Suprapubic skin (tissue), 4 donors: ENCODE measurements at regions not wholly inside any gene's neighbourhood (a gene's known extent, or its start where the extent isn't known, plus 50 kb on each side); places are given as distances from the start of the nearest gene placed in this dataset.

Experiments used
- EP300 ChIP-seq: sonication (generic); formaldehyde crosslinking; IDR thresholded peaks from one replicate; pipeline ENCODE4 v1.6.1; 2017; ENCODE audit warnings: antibody characterized with exemption
- POLR2A ChIP-seq, 2 donors: fragments of 450-650 bp; IDR thresholded peaks; one replicate each; pipeline ENCODE4 v1.6.1; 2017; ENCODE audit warnings: antibody characterized with exemption in 2 of 2, mild to moderate bottlenecking in 2 of 2, moderate library complexity in 2 of 2
- POLR2AphosphoS5 ChIP-seq, 3 donors: sonication (generic); formaldehyde crosslinking; IDR thresholded peaks; one replicate each; pipeline ENCODE4 v1.6.1; 2017; ENCODE audit warnings: antibody characterized with exemption in 3 of 3
- TF ChIP-seq, protein P1 (sequence below), 2 donors: fragments of 200-600 bp in 1 of 2; fragments of 450-650 bp in 1 of 2; sonication (generic) in 1 of 2; IDR thresholded peaks; one replicate each; pipeline ENCODE4 v1.5.1; 2016 to 2019; ENCODE audit warnings: antibody characterized with exemption in 2 of 2, mild to moderate bottlenecking in 1 of 2, moderate library complexity in 1 of 2

DNA sequence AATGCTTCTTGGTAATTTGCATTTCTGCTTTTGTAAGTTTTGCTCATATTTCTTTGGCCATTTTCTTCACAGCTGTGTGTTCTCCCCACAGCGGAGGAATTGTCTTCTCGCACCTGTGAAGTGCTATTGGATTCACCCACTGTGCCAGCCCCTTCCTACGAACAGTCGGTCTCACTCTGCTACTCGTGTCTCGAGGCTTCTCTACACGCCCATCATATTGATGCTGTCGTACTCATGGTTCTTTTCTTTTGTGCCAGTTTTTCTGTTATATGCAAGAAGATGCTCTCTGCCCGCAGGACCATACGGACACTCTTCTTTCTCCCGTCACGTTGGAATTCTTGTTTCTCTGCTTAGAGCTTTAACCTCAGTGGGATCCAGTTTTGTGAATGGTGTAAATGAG lies 200.3 kb downstream of the DLL1 start:
- TF ChIP-seq, protein P1, sequence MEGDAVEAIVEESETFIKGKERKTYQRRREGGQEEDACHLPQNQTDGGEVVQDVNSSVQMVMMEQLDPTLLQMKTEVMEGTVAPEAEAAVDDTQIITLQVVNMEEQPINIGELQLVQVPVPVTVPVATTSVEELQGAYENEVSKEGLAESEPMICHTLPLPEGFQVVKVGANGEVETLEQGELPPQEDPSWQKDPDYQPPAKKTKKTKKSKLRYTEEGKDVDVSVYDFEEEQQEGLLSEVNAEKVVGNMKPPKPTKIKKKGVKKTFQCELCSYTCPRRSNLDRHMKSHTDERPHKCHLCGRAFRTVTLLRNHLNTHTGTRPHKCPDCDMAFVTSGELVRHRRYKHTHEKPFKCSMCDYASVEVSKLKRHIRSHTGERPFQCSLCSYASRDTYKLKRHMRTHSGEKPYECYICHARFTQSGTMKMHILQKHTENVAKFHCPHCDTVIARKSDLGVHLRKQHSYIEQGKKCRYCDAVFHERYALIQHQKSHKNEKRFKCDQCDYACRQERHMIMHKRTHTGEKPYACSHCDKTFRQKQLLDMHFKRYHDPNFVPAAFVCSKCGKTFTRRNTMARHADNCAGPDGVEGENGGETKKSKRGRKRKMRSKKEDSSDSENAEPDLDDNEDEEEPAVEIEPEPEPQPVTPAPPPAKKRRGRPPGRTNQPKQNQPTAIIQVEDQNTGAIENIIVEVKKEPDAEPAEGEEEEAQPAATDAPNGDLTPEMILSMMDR (IDR thresholded peaks at IDR 0.05) = no peak
- TF ChIP-seq POLR2A (IDR thresholded peaks at IDR 0.05) (no peak), EP300 (no peak), POLR2AphosphoS5 (IDR thresholded peaks at IDR 0.05) (no peak)
